ENCODE measurements at regions not wholly inside any gene's neighbourhood (a gene's known extent, or its start where the extent isn't known, plus 50 kb on each side); places are given as distances from the start of the nearest gene placed in this dataset.

DNA sequence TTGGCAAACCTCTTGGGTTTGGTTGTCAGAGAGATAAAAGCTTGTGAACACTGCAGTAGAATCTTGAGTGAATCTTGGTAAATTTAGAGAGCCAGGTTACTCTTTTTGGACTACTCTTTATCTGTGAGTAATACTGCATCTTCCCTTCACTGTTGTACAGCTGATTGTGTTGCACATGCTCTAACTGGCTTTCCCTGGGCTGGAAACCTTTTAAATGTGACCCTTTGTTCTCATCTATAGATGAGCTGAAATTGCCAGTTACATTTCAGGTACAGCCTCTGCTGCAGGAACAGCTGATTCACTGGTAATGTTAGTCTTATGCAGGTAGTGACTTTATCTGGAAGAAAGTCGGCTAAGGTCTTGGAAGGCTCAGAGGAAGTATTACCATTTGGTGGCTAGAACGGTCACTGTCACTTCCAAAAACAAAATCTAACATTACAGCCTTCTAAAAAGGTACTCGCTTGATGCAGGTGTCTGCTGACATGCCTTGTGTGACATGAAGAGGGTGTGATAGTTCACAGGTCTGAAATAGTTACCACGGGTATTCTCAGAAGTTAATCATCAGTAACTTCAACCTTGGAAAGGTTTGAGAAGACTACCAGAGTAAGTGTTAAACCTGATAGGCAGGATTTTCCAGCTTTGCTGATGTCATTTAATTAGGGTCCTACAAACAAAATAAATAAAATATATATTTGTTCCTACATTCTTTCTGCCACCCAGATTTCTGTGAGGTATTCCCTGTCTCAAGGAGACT, 851.1 kb downstream of the SLC4A3 start:
- H3K4me1 Mint-ChIP-seq (ENCODE audit: low read depth), result no peaks in the 10 kb centered on the region
- CTCF ChIA-PET, result no interaction called here
- DNase-seq, result no peak
- H3K4me3 Mint-ChIP-seq, result no peak overlapping the region
- no peak overlapping the region for H3K27ac Mint-ChIP-seq
- H3K27me3 Mint-ChIP-seq (ENCODE audit: low read depth), result peaks cover 7% of the 10 kb centered on the region
- no peaks in the 10 kb centered on the region for H3K9me3 Mint-ChIP-seq
- no peaks in the 10 kb centered on the region for H3K36me3 Mint-ChIP-seq (ENCODE audit: low read depth)
- intact Hi-C loops (cut with micrococcal nuclease), result no loop called here

DNA sequence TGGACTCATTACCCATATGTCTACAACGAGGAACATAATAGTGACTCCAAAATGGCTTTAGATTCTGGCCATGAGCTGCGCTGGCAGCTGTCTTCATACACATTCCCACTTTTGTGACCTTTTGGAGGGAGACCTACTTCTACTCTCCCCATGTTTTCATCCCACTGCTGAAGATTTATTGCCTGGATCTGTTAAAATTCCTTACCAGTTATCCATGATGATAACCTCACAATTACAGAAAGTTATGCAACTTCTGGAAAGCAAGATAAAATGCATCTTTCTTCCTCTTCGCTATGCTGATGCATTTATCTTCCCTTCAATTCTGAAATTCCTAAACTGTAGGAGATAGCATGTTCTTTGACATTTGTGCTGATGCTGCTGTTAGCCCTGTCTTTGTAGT, 855.3 kb downstream of the SLC4A3 start:
- CTCF ChIA-PET, result no interaction called here
- intact Hi-C loops (cut with micrococcal nuclease), result no loop called here
- peaks cover 4% of the 10 kb centered on the region for H3K27me3 Mint-ChIP-seq (ENCODE audit: low read depth)
- H3K4me1 Mint-ChIP-seq (ENCODE audit: low read depth), result no peaks in the 10 kb centered on the region
- no peaks in the 10 kb centered on the region for H3K9me3 Mint-ChIP-seq
- no peak for DNase-seq
- H3K27ac Mint-ChIP-seq, result no peak overlapping the region
- no peaks in the 10 kb centered on the region for H3K36me3 Mint-ChIP-seq (ENCODE audit: low read depth)
- no peak overlapping the region for H3K4me3 Mint-ChIP-seq

GRCh38 chr2:220489121-220489520, 861.7 kb downstream of the SLC4A3 start:
- CTCF ChIA-PET, result interaction anchor here (1.0 kb wide), 1 partner anchor 19 kb away, joined by 3 read pairs; no protein-coding TSS in a partner anchor
- no peaks in the 10 kb centered on the region for H3K27me3 Mint-ChIP-seq (ENCODE audit: low read depth)
- H3K4me3 Mint-ChIP-seq, result no peak overlapping the region
- no peak for DNase-seq
- H3K36me3 Mint-ChIP-seq (ENCODE audit: low read depth), result no peaks in the 10 kb centered on the region
- H3K4me1 Mint-ChIP-seq (ENCODE audit: low read depth), result no peaks in the 10 kb centered on the region
- no peak overlapping the region for H3K27ac Mint-ChIP-seq
- intact Hi-C loops (cut with micrococcal nuclease), result no loop called here
- no peaks in the 10 kb centered on the region for H3K9me3 Mint-ChIP-seq

DNA sequence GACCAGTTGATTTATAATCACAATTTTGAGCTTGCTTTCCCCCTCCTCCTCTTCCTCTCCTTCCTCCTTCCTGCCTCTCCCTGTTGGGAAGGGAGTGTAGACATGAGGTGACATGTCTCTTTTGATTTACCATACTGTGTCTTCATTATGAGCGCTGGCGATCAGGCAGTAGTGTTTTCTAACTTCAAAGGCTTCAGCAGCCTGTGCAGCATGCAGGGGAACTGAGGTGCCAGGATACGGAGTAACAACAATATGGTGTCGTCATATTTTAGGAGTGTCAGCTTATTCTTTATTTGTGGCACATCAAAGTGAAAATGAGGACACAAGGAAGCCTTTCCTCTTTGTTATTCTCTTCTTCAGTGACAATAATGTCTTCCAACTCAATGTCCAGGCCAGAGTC, 864.2 kb downstream of the SLC4A3 start:
- H3K4me3 Mint-ChIP-seq, result no peak overlapping the region
- CTCF ChIA-PET, result no interaction called here
- no peaks in the 10 kb centered on the region for H3K27me3 Mint-ChIP-seq (ENCODE audit: low read depth)
- H3K4me1 Mint-ChIP-seq (ENCODE audit: low read depth), result no peaks in the 10 kb centered on the region
- intact Hi-C loops (cut with micrococcal nuclease), result no loop called here
- DNase-seq, result no peak
- no peaks in the 10 kb centered on the region for H3K9me3 Mint-ChIP-seq
- no peaks in the 10 kb centered on the region for H3K36me3 Mint-ChIP-seq (ENCODE audit: low read depth)
- H3K27ac Mint-ChIP-seq, result no peak overlapping the region

DNA sequence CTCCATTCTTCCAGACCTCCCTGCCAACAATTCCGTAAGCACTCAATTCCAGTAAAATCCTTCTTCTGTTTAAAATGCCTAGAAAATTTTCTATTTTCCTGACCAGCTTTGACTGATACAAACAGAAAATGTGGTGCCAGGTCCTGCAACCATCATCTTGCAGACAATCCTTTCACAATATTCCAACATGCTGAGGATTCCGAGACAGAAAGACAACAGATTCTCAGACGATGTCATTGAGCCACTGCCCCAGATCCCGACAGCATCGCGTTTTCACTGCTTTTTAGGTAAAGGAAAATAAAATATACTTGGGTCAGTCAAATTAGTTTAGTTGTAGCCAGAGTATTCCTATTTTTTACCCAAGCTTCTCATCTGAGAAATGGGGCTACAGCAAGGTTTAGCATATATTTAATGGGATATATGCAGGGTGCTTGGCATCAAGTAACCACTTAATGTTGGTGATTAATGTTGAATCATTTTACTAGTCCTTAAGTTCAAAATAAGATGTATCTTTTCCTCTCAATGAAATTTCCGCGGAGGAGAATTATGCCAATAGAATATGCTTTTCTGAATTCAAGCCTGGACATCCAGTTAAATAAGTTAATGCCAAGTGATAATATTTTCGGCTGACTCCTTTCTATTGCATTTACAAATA, 866.6 kb downstream of the SLC4A3 start:
- Mint-ChIP-seq H3K36me3 (ENCODE audit: low read depth) (no peaks in the 10 kb centered on the region), H3K4me1 (ENCODE audit: low read depth) (no peaks in the 10 kb centered on the region), H3K4me3 (no peak overlapping the region), H3K9me3 (no peaks in the 10 kb centered on the region), H3K27me3 (ENCODE audit: low read depth) (no peaks in the 10 kb centered on the region), H3K27ac (no peak overlapping the region)
- no peak for DNase-seq
- CTCF ChIA-PET, result no interaction called here
- intact Hi-C loops (cut with micrococcal nuclease), result no loop called here

DNA sequence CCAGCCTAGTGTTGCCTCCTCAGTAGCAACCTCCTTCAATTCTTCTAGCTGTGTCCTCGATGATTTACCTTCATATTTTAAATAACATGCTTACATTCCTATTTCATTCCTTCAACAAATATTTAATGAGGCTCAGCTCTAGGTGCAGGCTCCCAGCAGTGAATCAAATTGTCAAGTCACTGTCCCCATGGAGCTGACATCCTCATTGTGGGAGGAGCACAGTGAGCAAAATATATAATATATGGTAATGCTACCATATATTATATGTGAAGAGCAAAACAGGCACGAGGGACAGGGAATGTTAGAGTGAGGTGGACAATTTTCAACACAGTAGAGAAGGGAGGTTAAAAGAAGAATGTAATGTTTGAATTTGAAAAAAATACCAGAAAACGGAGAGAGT, 869.1 kb downstream of the SLC4A3 start:
- H3K27me3 Mint-ChIP-seq (ENCODE audit: low read depth), result no peaks in the 10 kb centered on the region
- intact Hi-C loops (cut with micrococcal nuclease), result no loop called here
- H3K9me3 Mint-ChIP-seq, result no peaks in the 10 kb centered on the region
- no peak overlapping the region for H3K4me3 Mint-ChIP-seq
- DNase-seq, result no peak
- H3K4me1 Mint-ChIP-seq (ENCODE audit: low read depth), result no peaks in the 10 kb centered on the region
- H3K36me3 Mint-ChIP-seq (ENCODE audit: low read depth), result no peaks in the 10 kb centered on the region
- no peak overlapping the region for H3K27ac Mint-ChIP-seq
- CTCF ChIA-PET, result no interaction called here

GRCh38 chr2:220499225-220499624, 871.8 kb downstream of the SLC4A3 start:
- H3K27me3 Mint-ChIP-seq (ENCODE audit: low read depth), result peaks cover 4% of the 10 kb centered on the region
- no peak overlapping the region for H3K4me3 Mint-ChIP-seq
- no peaks in the 10 kb centered on the region for H3K4me1 Mint-ChIP-seq (ENCODE audit: low read depth)
- no peak for DNase-seq
- intact Hi-C loops (cut with micrococcal nuclease), result no loop called here
- CTCF ChIA-PET, result no interaction called here
- H3K9me3 Mint-ChIP-seq, result peaks cover 2% of the 10 kb centered on the region
- no peak overlapping the region for H3K27ac Mint-ChIP-seq
- H3K36me3 Mint-ChIP-seq (ENCODE audit: low read depth), result no peaks in the 10 kb centered on the region

- Mint-ChIP-seq H3K4me3 (no peak overlapping the region), H3K27me3 (ENCODE audit: low read depth) (peaks cover 6% of the 10 kb centered on the region), H3K36me3 (ENCODE audit: low read depth) (no peaks in the 10 kb centered on the region), H3K27ac (no peak overlapping the region), H3K4me1 (ENCODE audit: low read depth) (no peaks in the 10 kb centered on the region), H3K9me3 (peaks cover 2% of the 10 kb centered on the region)
- intact Hi-C loops (cut with micrococcal nuclease), result no loop called here
- DNase-seq, result no peak
- CTCF ChIA-PET, result no interaction called here
Observed at GRCh38 chr2:220502539-220502938, 875.1 kb downstream of the SLC4A3 start.

- H3K4me1 Mint-ChIP-seq (ENCODE audit: low read depth), result no peaks in the 10 kb centered on the region
Observed at GRCh38 chr2:220503431-220503830, 876.0 kb downstream of the SLC4A3 start.

DNA sequence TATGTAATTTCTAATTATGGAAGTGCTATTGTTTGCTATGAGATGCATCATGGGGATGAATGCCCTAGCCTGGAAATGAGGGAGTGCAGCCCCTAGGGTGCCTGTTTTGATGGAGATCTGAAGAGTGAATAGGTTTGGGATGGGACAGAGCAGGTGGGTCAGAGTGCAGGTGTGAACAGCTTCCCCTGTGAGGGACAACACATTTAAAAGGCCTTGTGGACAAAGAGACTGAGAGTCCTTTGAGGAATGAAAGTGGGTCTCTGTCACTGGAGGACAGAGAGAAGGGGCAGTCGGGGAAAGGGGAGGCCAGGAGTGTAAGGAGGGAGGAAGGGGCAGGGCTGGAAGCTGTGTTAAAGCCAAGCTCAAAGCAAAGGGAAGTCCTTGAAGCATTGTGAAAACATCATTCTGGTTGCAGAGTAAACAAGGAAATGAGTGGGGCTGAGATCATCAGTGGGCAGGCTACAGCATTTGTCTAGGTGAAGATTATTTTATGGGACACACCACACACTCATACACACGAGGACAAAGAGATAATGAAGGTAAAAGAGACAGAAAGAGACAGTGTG, 877.6 kb downstream of the SLC4A3 start:
- intact Hi-C loops (cut with micrococcal nuclease), result no loop called here
- H3K27ac Mint-ChIP-seq, result no peak overlapping the region
- H3K36me3 Mint-ChIP-seq (ENCODE audit: low read depth), result no peaks in the 10 kb centered on the region
- no peaks in the 10 kb centered on the region for H3K4me1 Mint-ChIP-seq (ENCODE audit: low read depth)
- no peak overlapping the region for H3K4me3 Mint-ChIP-seq
- no peak for DNase-seq
- H3K9me3 Mint-ChIP-seq, result peaks cover 2% of the 10 kb centered on the region
- CTCF ChIA-PET, result no interaction called here
- H3K27me3 Mint-ChIP-seq (ENCODE audit: low read depth), result peaks cover 6% of the 10 kb centered on the region

More at GRCh38 chr2:220503431-220503830, 876.0 kb downstream of the SLC4A3 start:
- no peak overlapping the region for H3K4me3 Mint-ChIP-seq
- CTCF ChIA-PET, result no interaction called here
- intact Hi-C loops (cut with micrococcal nuclease), result no loop called here
- peaks cover 2% of the 10 kb centered on the region for H3K9me3 Mint-ChIP-seq
- H3K36me3 Mint-ChIP-seq (ENCODE audit: low read depth), result no peaks in the 10 kb centered on the region
- peaks cover 6% of the 10 kb centered on the region for H3K27me3 Mint-ChIP-seq (ENCODE audit: low read depth)
- H3K27ac Mint-ChIP-seq, result no peak overlapping the region
- DNase-seq, result no peak

DNA sequence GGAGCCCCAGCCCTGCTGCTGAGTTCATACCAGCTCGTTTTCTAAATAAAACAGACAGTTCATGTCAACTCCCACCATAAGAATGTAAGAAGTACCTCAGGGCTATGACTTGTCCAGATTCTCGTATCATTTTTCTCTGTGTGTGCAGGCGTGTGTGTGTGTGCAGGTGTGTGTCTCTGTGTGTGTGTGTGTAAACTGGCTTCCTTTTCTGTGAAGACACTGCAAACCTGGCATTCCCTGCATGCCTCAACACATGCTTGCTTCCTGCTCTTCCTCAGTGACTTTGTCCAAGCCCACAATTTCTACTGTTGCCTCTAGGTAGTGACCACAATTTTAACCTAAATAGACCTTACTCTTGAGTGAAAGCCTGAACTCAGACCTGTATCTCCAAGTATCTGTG, 879.0 kb downstream of the SLC4A3 start:
- peaks cover 2% of the 10 kb centered on the region for H3K9me3 Mint-ChIP-seq
- intact Hi-C loops (cut with micrococcal nuclease), result no loop called here
- no peak overlapping the region for H3K4me3 Mint-ChIP-seq
- H3K36me3 Mint-ChIP-seq (ENCODE audit: low read depth), result no peaks in the 10 kb centered on the region
- no peak for DNase-seq
- peaks cover 6% of the 10 kb centered on the region for H3K27me3 Mint-ChIP-seq (ENCODE audit: low read depth)
- no peak overlapping the region for H3K27ac Mint-ChIP-seq
- H3K4me1 Mint-ChIP-seq (ENCODE audit: low read depth), result no peaks in the 10 kb centered on the region
- CTCF ChIA-PET, result no interaction called here

DNA sequence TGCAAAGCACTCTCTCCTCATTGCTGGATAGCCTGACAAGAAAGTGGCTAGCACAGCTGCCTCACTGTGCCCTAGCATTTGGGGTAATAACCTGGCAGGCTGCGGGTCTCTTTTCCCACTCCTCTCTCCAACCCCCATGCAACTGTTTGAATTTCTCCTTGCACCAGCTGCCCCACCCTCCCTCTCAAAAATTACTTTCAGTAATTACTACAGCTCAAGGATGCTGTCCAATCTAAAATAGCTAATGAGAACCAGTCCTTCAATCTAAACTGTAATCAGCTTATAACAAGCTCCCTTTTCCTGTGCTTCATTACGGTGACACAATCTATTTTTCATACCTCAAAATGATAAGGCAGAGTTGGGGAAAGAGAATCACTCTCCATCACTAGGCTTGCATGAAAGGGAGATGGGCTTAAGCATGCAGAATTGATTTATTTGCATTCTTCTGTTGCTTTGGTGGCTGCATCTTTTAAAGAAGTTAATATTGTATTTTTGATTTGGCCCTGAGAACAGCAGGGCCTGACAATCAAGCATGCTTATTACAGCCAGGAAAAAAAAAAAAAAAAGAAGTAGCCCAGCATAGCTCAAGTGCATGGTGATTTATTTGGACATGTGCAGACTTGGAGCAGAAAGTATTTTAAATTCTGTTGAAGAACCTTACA, 881.8 kb downstream of the SLC4A3 start:
- intact Hi-C loops (cut with micrococcal nuclease), result no loop called here

GRCh38 chr2:220509966-220510365, 882.5 kb downstream of the SLC4A3 start:
- no peaks in the 10 kb centered on the region for H3K9me3 Mint-ChIP-seq
- no peak overlapping the region for H3K27ac Mint-ChIP-seq
- no peak for DNase-seq
- intact Hi-C loops (cut with micrococcal nuclease), result no loop called here
- no peaks in the 10 kb centered on the region for H3K4me1 Mint-ChIP-seq (ENCODE audit: low read depth)
- peaks cover under 1% of the 10 kb centered on the region for H3K27me3 Mint-ChIP-seq (ENCODE audit: low read depth)
- no peak overlapping the region for H3K4me3 Mint-ChIP-seq
- CTCF ChIA-PET, result no interaction called here
- no peaks in the 10 kb centered on the region for H3K36me3 Mint-ChIP-seq (ENCODE audit: low read depth)

More for the DNA sequence above, 881.8 kb downstream of the SLC4A3 start:
- Mint-ChIP-seq H3K4me3 (no peak overlapping the region), H3K36me3 (ENCODE audit: low read depth) (no peaks in the 10 kb centered on the region), H3K27me3 (ENCODE audit: low read depth) (peaks cover 3% of the 10 kb centered on the region), H3K27ac (no peak overlapping the region), H3K9me3 (no peaks in the 10 kb centered on the region), H3K4me1 (ENCODE audit: low read depth) (no peaks in the 10 kb centered on the region)
- CTCF ChIA-PET, result no interaction called here
- no peak for DNase-seq

Measured in activated naive CD4-positive, alpha-beta T cell treated with anti-CD3 and anti-CD28 coated beads for 36 hours (primary cell).